OCI-LY3 (cell line): ENCODE measurements at regions not wholly inside any gene's neighbourhood (a gene's known extent, or its start where the extent isn't known, plus 50 kb on each side); places are given as distances from the start of the nearest gene placed in this dataset.

Experiments
- CTCF ChIP-seq: fragments of 200-600, 300-600 bp; sonication (generic); IDR thresholded peaks from 2 replicates; pipeline ENCODE4 v1.5.1; 2014; ENCODE audit warnings: antibody characterized with exemption, low read length, low read depth
- EZH2phosphoT487 ChIP-seq: fragments of 200-600 bp; shearing (Covaris generic); IDR thresholded peaks from 2 replicates; pipeline ENCODE4 v1.6.1; 2018; ENCODE audit warnings: antibody characterized with exemption, mixed run types, low read depth

GRCh38 chr3:64438812-64439211 lies 213.5 kb upstream of the PRICKLE2 start:
- TF ChIP-seq CTCF (no peak), EZH2phosphoT487 (no peak)
